ENCODE measurements at regions not wholly inside any gene's neighbourhood (a gene's known extent, or its start where the extent isn't known, plus 50 kb on each side); places are given as distances from the start of the nearest gene placed in this dataset.

GRCh38 chr10:16182144-16182543 is 254.7 kb upstream of the PTER start:
- no peak overlapping the region for H3K4me3 ChIP-seq (ENCODE audit: low read depth, low read length)
- TF ChIP-seq CTCF (IDR thresholded peaks at IDR 0.05; ENCODE audit: low read depth, low read length): no peak
- no peak for DNase-seq

GRCh38 chr10:16182688-16183087 is 254.1 kb upstream of the PTER start:
- TF ChIP-seq CTCF (IDR thresholded peaks at IDR 0.05; ENCODE audit: low read depth, low read length): no peak
- Histone ChIP-seq H3K36me3 (no peaks in the 10 kb centered on the region), H3K4me3 (ENCODE audit: low read depth, low read length) (no peak overlapping the region), H3K27ac (no peak overlapping the region), H3K9me3 (ENCODE audit: severe bottlenecking) (no peaks in the 10 kb centered on the region), H3K27me3 (ENCODE audit: insufficient read depth, low read depth, severe bottlenecking) (no peaks in the 10 kb centered on the region)
- DNase-seq: no peak

More at GRCh38 chr10:16182144-16182543, 254.7 kb upstream of the PTER start:
- Histone ChIP-seq H3K27ac (no peak overlapping the region), H3K9me3 (ENCODE audit: severe bottlenecking) (no peaks in the 10 kb centered on the region), H3K36me3 (no peaks in the 10 kb centered on the region), H3K27me3 (ENCODE audit: insufficient read depth, low read depth, severe bottlenecking) (no peaks in the 10 kb centered on the region)

- no peaks in the 10 kb centered on the region for H3K9me3 ChIP-seq (ENCODE audit: severe bottlenecking)
- no peaks in the 10 kb centered on the region for H3K27me3 ChIP-seq (ENCODE audit: insufficient read depth, low read depth, severe bottlenecking)
- no peak for DNase-seq
- H3K4me3 ChIP-seq (ENCODE audit: low read depth, low read length): no peak overlapping the region
- no peak for TF ChIP-seq CTCF (IDR thresholded peaks at IDR 0.05; ENCODE audit: low read depth, low read length)
- H3K36me3 ChIP-seq: no peaks in the 10 kb centered on the region
- H3K27ac ChIP-seq: no peak overlapping the region
Measured at GRCh38 chr10:16184096-16184597, 252.7 kb upstream of the PTER start.

- H3K36me3 ChIP-seq: no peaks in the 10 kb centered on the region
- H3K9me3 ChIP-seq (ENCODE audit: severe bottlenecking): no peaks in the 10 kb centered on the region
- DNase-seq: no peak
- no peaks in the 10 kb centered on the region for H3K27me3 ChIP-seq (ENCODE audit: insufficient read depth, low read depth, severe bottlenecking)
- TF ChIP-seq CTCF (IDR thresholded peaks at IDR 0.05; ENCODE audit: low read depth, low read length): no peak
- no peak overlapping the region for H3K4me3 ChIP-seq (ENCODE audit: low read depth, low read length)
- H3K27ac ChIP-seq: no peak overlapping the region
Measured at GRCh38 chr10:16184906-16185305, 251.9 kb upstream of the PTER start.

- H3K27me3 ChIP-seq (ENCODE audit: insufficient read depth, low read depth, severe bottlenecking): no peaks in the 10 kb centered on the region
- no peaks in the 10 kb centered on the region for H3K36me3 ChIP-seq
- DNase-seq: no peak
- TF ChIP-seq CTCF (IDR thresholded peaks at IDR 0.05; ENCODE audit: low read depth, low read length): no peak
- H3K4me3 ChIP-seq (ENCODE audit: low read depth, low read length): no peak overlapping the region
- no peaks in the 10 kb centered on the region for H3K9me3 ChIP-seq (ENCODE audit: severe bottlenecking)
- H3K27ac ChIP-seq: no peak overlapping the region
Measured at GRCh38 chr10:16186564-16186963, 250.2 kb upstream of the PTER start.

- Histone ChIP-seq H3K4me3 (ENCODE audit: low read depth, low read length) (no peak overlapping the region), H3K36me3 (no peaks in the 10 kb centered on the region), H3K9me3 (ENCODE audit: severe bottlenecking) (no peaks in the 10 kb centered on the region), H3K27me3 (ENCODE audit: insufficient read depth, low read depth, severe bottlenecking) (no peaks in the 10 kb centered on the region), H3K27ac (no peak overlapping the region)
- TF ChIP-seq CTCF (IDR thresholded peaks at IDR 0.05; ENCODE audit: low read depth, low read length): no peak
- DNase-seq: no peak
Measured at GRCh38 chr10:16187161-16187560, 249.6 kb upstream of the PTER start.
